NCI-H2081 (cell line): ENCODE measurements at regions not wholly inside any gene's neighbourhood (a gene's known extent, or its start where the extent isn't known, plus 50 kb on each side); places are given as distances from the start of the nearest gene placed in this dataset.
"Not testable (repeated sequence)": the region's sequence is repeated elsewhere in the genome, so short reads cannot be mapped to it uniquely, and the experiment has no call there.

ENCODE experiments used
- DNase-seq, 2 experiments: peaks; one replicate each; lab custom pipeline; 2025; lab: John Stamatoyannopoulos, UW

GRCh38 chr4:188663369-188663768 is 524.1 kb downstream of the TRIML1 start:
- no peak for DNase-seq

GRCh38 chr4:188665491-188666457 is 526.5 kb downstream of the TRIML1 start:
- DNase-seq, result no peak

- DNase-seq, result not testable (repeated sequence)
Observed at GRCh38 chr4:188678691-188679090, 539.5 kb downstream of the TRIML1 start.

- DNase-seq, result no peak
Observed at GRCh38 chr4:188680004-188680666, 540.9 kb downstream of the TRIML1 start.

- DNase-seq, result no peak
Observed at GRCh38 chr4:188680667-188681063, 541.4 kb downstream of the TRIML1 start.

GRCh38 chr4:188682321-188682720 is 543.1 kb downstream of the TRIML1 start:
- DNase-seq, result no peak

GRCh38 chr4:188683571-188683970 is 544.3 kb downstream of the TRIML1 start:
- DNase-seq, result no peak

GRCh38 chr4:188688956-188689355 is 549.7 kb downstream of the TRIML1 start:
- no peak for DNase-seq

GRCh38 chr4:188691811-188692210 is 552.6 kb downstream of the TRIML1 start:
- no peak for DNase-seq

- DNase-seq, result no peak
Observed at GRCh38 chr4:188695261-188695660, 556.0 kb downstream of the TRIML1 start.

- no peak for DNase-seq
Observed at GRCh38 chr4:188697243-188697642, 558.0 kb downstream of the TRIML1 start.

GRCh38 chr4:188701952-188702351 is 562.7 kb downstream of the TRIML1 start:
- DNase-seq, result no peak

GRCh38 chr4:188704288-188704687 is 565.0 kb downstream of the TRIML1 start:
- no peak for DNase-seq

GRCh38 chr4:188707036-188707435 is 567.8 kb downstream of the TRIML1 start:
- DNase-seq, result no peak

- DNase-seq, result no peak
Observed at GRCh38 chr4:188714501-188714900, 575.3 kb downstream of the TRIML1 start.

GRCh38 chr4:188714907-188715306 is 575.7 kb downstream of the TRIML1 start:
- DNase-seq, result no peak

- DNase-seq, result no peak
Observed at GRCh38 chr4:188717661-188718060, 578.4 kb downstream of the TRIML1 start.

GRCh38 chr4:188719794-188720193 is 580.6 kb downstream of the TRIML1 start:
- no peak for DNase-seq

GRCh38 chr4:188722911-188723310 is 583.7 kb downstream of the TRIML1 start:
- no peak for DNase-seq

GRCh38 chr4:188727746-188728145 is 588.5 kb downstream of the TRIML1 start:
- no peak for DNase-seq

- DNase-seq, result no peak
Observed at GRCh38 chr4:188728359-188728758, 589.1 kb downstream of the TRIML1 start.

GRCh38 chr4:188732131-188732530 is 592.9 kb downstream of the TRIML1 start:
- no peak for DNase-seq

- DNase-seq, result no peak
Observed at GRCh38 chr4:188735082-188735481, 595.8 kb downstream of the TRIML1 start.
